DOHH2 (cell line): ENCODE measurements at regions not wholly inside any gene's neighbourhood (a gene's known extent, or its start where the extent isn't known, plus 50 kb on each side); places are given as distances from the start of the nearest gene placed in this dataset.

Experiments
- EZH2phosphoT487 ChIP-seq: fragments of 200-600 bp; sonication (generic); IDR thresholded peaks from 2 replicates; pipeline ENCODE4 v1.6.1; 2017; ENCODE audit warnings: borderline replicate concordance, mild to moderate bottlenecking, antibody characterized with exemption, low read length, moderate library complexity, mixed read lengths
- TF ChIP-seq, protein P1 (sequence below): fragments of 200-600 bp; sonication (generic); IDR thresholded peaks from one replicate; pipeline ENCODE4 v1.5.1; 2014; ENCODE audit warnings: antibody characterized with exemption, mild to moderate bottlenecking, low read depth, low read length; ENCODE audit not compliant: poor library complexity, severe bottlenecking

DNA sequence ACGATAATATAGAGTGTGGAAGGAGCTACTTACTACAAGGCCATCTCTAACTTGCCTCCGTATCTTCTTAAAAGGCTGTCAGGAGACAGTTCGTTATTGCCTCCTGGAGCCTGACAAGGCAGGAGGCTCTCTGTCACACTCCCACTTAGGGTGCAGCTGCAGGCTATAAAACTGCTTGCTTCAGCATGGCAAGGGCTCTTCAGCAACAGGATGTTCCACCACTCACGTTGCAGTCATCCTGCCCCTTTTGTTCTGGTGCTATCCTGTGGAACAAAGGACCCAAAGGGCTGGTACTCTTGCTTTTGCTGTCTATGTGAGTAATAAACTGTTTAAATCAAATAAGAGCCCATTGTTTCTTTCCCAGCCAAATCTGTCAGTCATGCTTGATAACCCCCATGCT lies 508.9 kb downstream of the NTRK2 start:
- TF ChIP-seq, protein P1, sequence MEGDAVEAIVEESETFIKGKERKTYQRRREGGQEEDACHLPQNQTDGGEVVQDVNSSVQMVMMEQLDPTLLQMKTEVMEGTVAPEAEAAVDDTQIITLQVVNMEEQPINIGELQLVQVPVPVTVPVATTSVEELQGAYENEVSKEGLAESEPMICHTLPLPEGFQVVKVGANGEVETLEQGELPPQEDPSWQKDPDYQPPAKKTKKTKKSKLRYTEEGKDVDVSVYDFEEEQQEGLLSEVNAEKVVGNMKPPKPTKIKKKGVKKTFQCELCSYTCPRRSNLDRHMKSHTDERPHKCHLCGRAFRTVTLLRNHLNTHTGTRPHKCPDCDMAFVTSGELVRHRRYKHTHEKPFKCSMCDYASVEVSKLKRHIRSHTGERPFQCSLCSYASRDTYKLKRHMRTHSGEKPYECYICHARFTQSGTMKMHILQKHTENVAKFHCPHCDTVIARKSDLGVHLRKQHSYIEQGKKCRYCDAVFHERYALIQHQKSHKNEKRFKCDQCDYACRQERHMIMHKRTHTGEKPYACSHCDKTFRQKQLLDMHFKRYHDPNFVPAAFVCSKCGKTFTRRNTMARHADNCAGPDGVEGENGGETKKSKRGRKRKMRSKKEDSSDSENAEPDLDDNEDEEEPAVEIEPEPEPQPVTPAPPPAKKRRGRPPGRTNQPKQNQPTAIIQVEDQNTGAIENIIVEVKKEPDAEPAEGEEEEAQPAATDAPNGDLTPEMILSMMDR = no peak
- TF ChIP-seq EZH2phosphoT487 = no peak
